K562 (cell line): ENCODE measurements at regions not wholly inside any gene's neighbourhood (a gene's known extent, or its start where the extent isn't known, plus 50 kb on each side); places are given as distances from the start of the nearest gene placed in this dataset.

Experiments used
- ATAC-seq: fragments of 200-7000 bp; cut with Tn5 transposase; 3 replicates; pipeline ENCODE4 v1.9.1; 2020; ENCODE audit warnings: moderate library complexity
- BruUV-seq: library from RNA; stranded (reverse); fragments of 400-500 nt; replicated peaks from 2 replicates; lab custom pipeline; 2021; lab: Mats Ljungman, UMichigan
- CTCF ChIA-PET: fragments of 300-600 bp; formaldehyde crosslinking; extraction: SDS; loops from one replicate; lab custom pipeline; 2021; ENCODE audit warnings: low intra/inter-chr PET ratio; lab: Yijun Ruan, JAX
- POLR2A ChIA-PET: fragments of 300-600, 350-650 bp; sonication (Branson Sonifier 250); formaldehyde crosslinking; extraction: SDS; loops from one replicate; lab custom pipeline; 2021; ENCODE audit warnings: antibody characterized with exemption, inconsistent platforms; lab: Yijun Ruan, JAX
- DNase-seq, 4 experiments: peaks; one replicate each; pipeline versions ENCODE4 v3.0.0 to v3.0.0-alpha.2; 2011 to 2018; ENCODE audit warnings: low spot score in 3 of 4, mixed read lengths in 3 of 4; ENCODE audit errors: extremely low read depth in 1 of 4
- FAIRE-seq: peaks from 2 replicates; lab custom pipeline; 2011; peaks lifted over from hg19 to GRCh38; lab: Jason Lieb, UNC
- H2AFZ ChIP-seq: 2 replicates; pipeline ENCODE4 v1.6.0; 2011; ENCODE audit warnings: low read depth, low read length, control low read depth, inconsistent platforms
- H3K27ac ChIP-seq: fragments of 200-600 bp; 3 replicates; pipeline ENCODE4 v1.8.0; 2011; ENCODE audit warnings: low read depth, mild to moderate bottlenecking, control low read depth, inconsistent platforms, low read length, moderate library complexity, mixed read lengths; ENCODE audit errors: extremely low read depth
- H3K27me3 ChIP-seq, 2 experiments: fragments of 300-600 bp in 1 of 2; 2 replicates in 1 of 2; 3 replicates in 1 of 2; pipeline versions ENCODE4 v1.6.0 to v1.8.0; 2011; ENCODE audit warnings: inconsistent platforms in 2 of 2, low read length in 2 of 2, mild to moderate bottlenecking in 1 of 2, mixed read lengths in 1 of 2, moderate library complexity in 1 of 2; ENCODE audit not compliant: control insufficient read depth in 2 of 2, insufficient read depth in 2 of 2
- H3K36me3 ChIP-seq: fragments of 300-600 bp; 3 replicates; pipeline ENCODE4 v1.8.0; 2011; ENCODE audit warnings: mild to moderate bottlenecking, low read length, inconsistent platforms; ENCODE audit not compliant: control insufficient read depth, insufficient read depth
- H3K4me1 ChIP-seq, 2 experiments: fragments of 200-600 bp in 1 of 2; replicated peaks in 1 of 2; 2 replicates in 1 of 2; 3 replicates in 1 of 2; pipeline versions ENCODE4 v1.5.1 to v1.8.0; 2011; ENCODE audit warnings: inconsistent platforms in 2 of 2, low read length in 2 of 2, mild to moderate bottlenecking in 1 of 2, mixed read lengths in 1 of 2, moderate library complexity in 1 of 2; ENCODE audit not compliant: control insufficient read depth in 2 of 2, insufficient read depth in 2 of 2
- H3K4me2 ChIP-seq: 2 replicates; pipeline ENCODE4 v1.6.1; 2011; ENCODE audit warnings: low read length, control low read depth, inconsistent platforms, mixed read lengths; ENCODE audit not compliant: insufficient read depth
- H3K4me3 ChIP-seq: fragments of 200-600 bp; sonication (generic), shearing (Covaris generic); 2 replicates; pipeline ENCODE4 v1.5.1; 2016; ENCODE audit warnings: control low read depth, inconsistent platforms
- H3K79me2 ChIP-seq: fragments of 200-600 bp; 3 replicates; pipeline ENCODE4 v1.8.0; 2011; ENCODE audit warnings: low read length, inconsistent platforms; ENCODE audit not compliant: control insufficient read depth, insufficient read depth
- H3K9ac ChIP-seq, 2 experiments: 2 replicates each; pipeline versions ENCODE4 v1.6.0 to v1.6.1; 2011; ENCODE audit warnings: low read depth in 2 of 2, low read length in 2 of 2, control low read depth in 1 of 2, inconsistent platforms in 1 of 2, mild to moderate bottlenecking in 1 of 2, mixed read lengths in 1 of 2; ENCODE audit not compliant: insufficient read depth in 1 of 2
- H3K9me1 ChIP-seq: one replicate; pipeline ENCODE4 v1.6.0; 2011; ENCODE audit warnings: inconsistent platforms, mild to moderate bottlenecking, low read length, moderate library complexity; ENCODE audit not compliant: control insufficient read depth, insufficient read depth
- H3K9me3 ChIP-seq: replicated peaks from 2 replicates; pipeline ENCODE4 v1.5.1; 2011; ENCODE audit warnings: low read depth, low read length, inconsistent platforms; ENCODE audit not compliant: control insufficient read depth, insufficient read depth
- H4K20me1 ChIP-seq: replicated peaks from 2 replicates; pipeline ENCODE4 v1.6.1; 2011; ENCODE audit warnings: low read length, inconsistent platforms, mixed read lengths; ENCODE audit not compliant: control insufficient read depth, insufficient read depth
- BRD9 ChIP-seq: fragments of 450-650 bp; IDR thresholded peaks from 2 replicates; pipeline ENCODE4 v1.6.1; 2018; ENCODE audit warnings: low read depth; ENCODE audit not compliant: partially characterized antibody
- CTBP1 ChIP-seq: fragments of 450-650 bp; IDR thresholded peaks from 2 replicates; pipeline ENCODE4 v1.6.1; 2016; ENCODE audit warnings: borderline replicate concordance
- NCOR1 ChIP-seq: fragments of 450-650 bp; IDR thresholded peaks from 2 replicates; pipeline ENCODE4 v1.6.1; 2016; ENCODE audit warnings: mild to moderate bottlenecking, moderate library complexity
- PCBP1 ChIP-seq: fragments of 200-400 bp; formaldehyde crosslinking; IDR thresholded peaks from 2 replicates; pipeline ENCODE4 v1.6.1; 2018; ENCODE audit warnings: mild to moderate bottlenecking, low read depth, low read length; ENCODE audit not compliant: poor library complexity, severe bottlenecking
- ZC3H4 ChIP-seq: sonication (generic); formaldehyde crosslinking; IDR thresholded peaks from 2 replicates; pipeline ENCODE4 v1.9.0; 2021; ENCODE audit warnings: missing genetic modification reagents, borderline replicate concordance
- ZMIZ1 ChIP-seq, 2 experiments: fragments of 150-350 bp in 1 of 2; IDR thresholded peaks; 2 replicates each; pipeline ENCODE4 v1.6.1; 2012 to 2016; ENCODE audit warnings: low read depth in 2 of 2, low read length in 2 of 2, mild to moderate bottlenecking in 1 of 2, moderate library complexity in 1 of 2
- ZNF143 ChIP-seq: sonication (generic); formaldehyde crosslinking; IDR thresholded peaks from 2 replicates; pipeline ENCODE4 v1.9.0; 2022; ENCODE audit warnings: mild to moderate bottlenecking, missing genetic modification reagents
- ZNF224 ChIP-seq: sonication (generic); formaldehyde crosslinking; IDR thresholded peaks from 2 replicates; pipeline ENCODE4 v1.8.0; 2022; ENCODE audit warnings: mild to moderate bottlenecking, missing genetic modification reagents
- ZNF668 ChIP-seq: fragments of 250-450 bp; sonication (Bioruptor Pico); IDR thresholded peaks from 2 replicates; pipeline ENCODE4 v1.8.0; 2022; ENCODE audit warnings: mild to moderate bottlenecking, inconsistent platforms
- WGBS: fragments of 100-300 bp; shearing (Covaris generic); methylation state at CpG from one replicate; pipeline ENCODE4 v1.1.6; 2016; ENCODE audit warnings: low coverage, mixed read lengths; ENCODE audit not compliant: insufficient coverage; ENCODE audit errors: missing lambda C conversion rate; 5-methylcytosine and 5-hydroxymethylcytosine counted together
- in situ Hi-C: fragments of 300-500 bp; cut with MboI; formaldehyde crosslinking; loops from 4 replicates; pipeline ENCODE4 v1.15.0; 2018; ENCODE audit warnings: inconsistent platforms, mixed read lengths
- intact Hi-C: fragments of 100-400 bp; cut with micrococcal nuclease; formaldehyde crosslinking; loops from 2 replicates; pipeline ENCODE4 v1.14.2; 2022

GRCh38 chr4:116752027-116752426 lies 333.3 kb downstream of the TRAM1L1 start (continued):
- TF ChIP-seq ZC3H4 (no peak), ZNF224 (CRISPR knock-in tag) (no peak)

GRCh38 chr4:116736756-116737155 lies 348.6 kb downstream of the TRAM1L1 start:
- H2AFZ ChIP-seq: no peak overlapping the region
- intact Hi-C loops (no loop called here), in situ Hi-C loops (no loop called here)
- H3K79me2 ChIP-seq: no peaks in the 10 kb centered on the region
- H3K4me1 ChIP-seq: no peaks in the 10 kb centered on the region
- DNase-seq (no peak), FAIRE-seq (no peak)
- H3K9me3 ChIP-seq: no peaks in the 10 kb centered on the region
- H3K36me3 ChIP-seq: no peaks in the 10 kb centered on the region
- H3K4me3 ChIP-seq: no peak overlapping the region
- no peak overlapping the region for H3K27ac ChIP-seq
- BruUV-seq: no TSS peak
- no peak overlapping the region for H3K9ac ChIP-seq
- H3K4me2 ChIP-seq: no peak overlapping the region
- no peaks in the 10 kb centered on the region for H4K20me1 ChIP-seq
- TF ChIP-seq CTBP1 (no peak), ZNF143 (CRISPR knock-in tag) (no peak), ZNF668 (CRISPR knock-in tag) (no peak), ZMIZ1 (IDR thresholded peaks at IDR 0.05; ENCODE audit: low read depth in 2 of 2, low read length in 2 of 2) (no peak), PCBP1 (no peak), BRD9 (no peak), NCOR1 (no peak)
- TF ChIP-seq, all 486 proteins: peak for 0
- no peaks in the 10 kb centered on the region for H3K27me3 ChIP-seq
- WGBS: 15% methylated on average over 1 of the region's 1 CpG
- no peaks in the 10 kb centered on the region for H3K9me1 ChIP-seq
- no peak for ATAC-seq
- ChIA-PET CTCF (no interaction called here), POLR2A (no interaction called here)
